Renal cortical epithelial cell (primary cell): ENCODE measurements at regions not wholly inside any gene's neighbourhood (a gene's known extent, or its start where the extent isn't known, plus 50 kb on each side); places are given as distances from the start of the nearest gene placed in this dataset.
"Not testable (repeated sequence)": the region's sequence is repeated elsewhere in the genome, so short reads cannot be mapped to it uniquely, and the experiment has no call there.

Experiments
- DNase-seq: peaks from one replicate; pipeline ENCODE4 v3.0.0-alpha.2; 2011; ENCODE audit warnings: low read depth

- DNase-seq: not testable (repeated sequence)
Observed at GRCh38 chr5:122209601-122210000, 80.3 kb downstream of the ZNF474 start.

- DNase-seq: no peak
Observed at GRCh38 chr5:122218778-122219177, 89.4 kb downstream of the ZNF474 start.

DNA sequence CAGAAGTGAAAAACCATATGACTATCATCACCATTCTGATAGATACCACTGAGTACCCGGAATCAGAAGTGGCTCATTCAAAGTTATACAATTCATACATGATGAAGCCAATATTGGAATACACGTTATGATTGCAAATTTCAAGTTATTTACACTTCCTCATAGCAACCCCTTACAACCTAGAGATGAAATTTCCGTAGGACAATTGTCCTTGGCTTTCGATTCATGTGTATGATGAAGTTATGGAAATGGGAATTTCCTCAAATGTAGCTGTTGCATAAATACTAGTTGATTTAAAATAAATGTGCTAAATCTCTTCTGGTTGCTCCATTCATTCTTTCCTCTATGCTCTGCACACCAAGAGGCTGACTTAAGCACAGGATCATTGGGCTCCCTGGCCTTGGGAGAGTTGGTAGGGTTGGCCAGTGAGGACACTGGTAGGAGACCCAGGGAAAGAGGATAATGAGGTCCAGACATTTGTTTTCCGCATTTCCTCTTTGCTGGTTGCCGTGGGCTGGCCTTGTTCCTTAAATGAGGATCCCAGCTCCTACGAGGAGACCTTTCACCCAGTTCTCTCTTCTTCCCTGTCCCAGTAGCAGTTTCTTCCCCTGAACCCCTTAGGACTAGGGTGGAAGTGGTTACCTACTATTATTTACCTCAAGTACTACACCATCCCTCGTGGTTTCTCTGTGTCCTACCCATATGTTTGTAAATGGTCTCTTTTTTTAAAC is 90.3 kb downstream of the ZNF474 start:
- DNase-seq: no peak

- DNase-seq: no peak
Observed at GRCh38 chr5:122220511-122220910, 91.2 kb downstream of the ZNF474 start.

GRCh38 chr5:122221857-122222256 is 90.2 kb upstream of the SNCAIP start:
- DNase-seq: no peak

GRCh38 chr5:122222580-122222979 is 89.5 kb upstream of the SNCAIP start:
- no peak for DNase-seq

GRCh38 chr5:122228728-122229392 is 83.2 kb upstream of the SNCAIP start:
- DNase-seq: no peak

- DNase-seq: no peak
Observed at GRCh38 chr5:122229551-122229950, 82.5 kb upstream of the SNCAIP start.

- DNase-seq: peak; percentile 1
Observed at GRCh38 chr5:122236270-122237040, 75.6 kb upstream of the SNCAIP start.

DNA sequence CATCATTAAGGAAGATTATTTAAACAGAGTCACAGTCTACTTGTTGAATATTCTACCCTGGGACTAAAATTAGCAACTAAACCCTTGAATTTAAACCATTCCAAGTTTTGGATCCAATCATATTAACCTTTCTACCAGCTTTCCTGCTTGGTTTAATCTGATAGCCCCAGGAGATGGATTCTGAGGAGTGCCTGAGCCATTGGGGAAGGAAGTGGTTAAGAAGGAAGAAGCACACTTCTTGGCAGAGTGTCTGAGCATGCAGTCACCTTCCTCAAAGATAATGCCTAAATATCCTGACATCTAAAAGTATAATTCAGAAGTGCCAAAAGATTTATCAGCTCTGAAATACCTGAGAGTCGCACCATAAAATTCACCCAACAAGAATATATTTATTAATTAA is 74.1 kb upstream of the SNCAIP start:
- DNase-seq: no peak

DNA sequence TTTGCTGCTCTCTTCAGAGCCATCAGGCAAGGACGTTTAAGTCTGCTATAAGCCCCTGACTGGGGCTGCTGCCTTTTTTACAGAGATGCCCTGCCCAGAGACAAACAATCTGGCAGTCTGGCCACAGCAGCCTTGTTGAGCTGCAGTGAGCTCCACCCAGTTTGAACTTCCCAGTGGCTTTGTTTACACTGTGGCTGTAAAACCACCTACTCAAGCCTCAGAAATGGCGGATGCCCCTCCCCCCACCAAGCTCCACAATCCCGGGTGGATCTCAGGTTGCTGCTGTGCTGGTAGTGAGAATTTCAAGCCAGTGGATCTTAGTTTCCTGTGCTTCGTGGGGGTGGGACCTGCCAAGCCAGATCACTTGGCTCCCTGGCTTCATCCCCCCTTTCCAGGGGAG is 59.7 kb upstream of the SNCAIP start:
- DNase-seq: no peak

DNA sequence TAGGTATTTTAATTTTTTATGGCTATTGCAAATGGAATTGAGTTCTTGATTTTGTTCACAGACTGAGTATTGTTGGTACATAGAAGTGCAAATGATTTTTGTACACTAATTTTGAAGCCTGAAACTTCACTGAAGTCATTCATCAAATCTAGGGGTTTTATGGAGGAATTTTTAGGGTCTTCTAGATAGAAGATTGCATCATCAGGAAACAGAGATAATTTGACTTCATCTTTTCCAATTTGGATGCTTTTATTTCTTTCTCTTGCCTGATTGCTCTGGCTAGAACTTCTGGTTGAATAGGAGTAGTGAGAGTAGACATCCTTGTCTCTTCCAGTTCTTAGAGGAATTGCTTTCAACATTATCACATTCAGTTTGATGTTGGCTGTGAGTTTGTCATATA is 58.2 kb upstream of the SNCAIP start:
- DNase-seq: no peak

DNA sequence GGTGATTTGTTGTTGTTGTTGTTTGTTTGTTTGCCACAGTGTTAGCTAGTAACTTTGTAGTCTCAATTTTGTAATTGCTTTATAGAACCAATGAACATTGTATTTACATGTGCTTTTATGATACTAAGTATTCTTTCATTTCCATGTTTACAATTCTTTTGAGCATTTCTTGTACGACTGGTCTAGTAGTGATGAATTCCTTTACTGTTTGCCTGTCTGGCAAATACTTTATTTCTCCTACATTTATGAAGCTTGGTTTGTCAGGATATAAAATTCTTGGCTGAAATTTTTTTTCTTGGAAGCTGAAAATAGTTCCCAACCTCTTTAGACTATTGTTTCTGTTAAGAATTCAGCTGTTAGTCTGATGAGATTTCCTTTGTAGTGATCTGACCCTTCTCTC is 55.6 kb upstream of the SNCAIP start:
- no peak for DNase-seq

DNA sequence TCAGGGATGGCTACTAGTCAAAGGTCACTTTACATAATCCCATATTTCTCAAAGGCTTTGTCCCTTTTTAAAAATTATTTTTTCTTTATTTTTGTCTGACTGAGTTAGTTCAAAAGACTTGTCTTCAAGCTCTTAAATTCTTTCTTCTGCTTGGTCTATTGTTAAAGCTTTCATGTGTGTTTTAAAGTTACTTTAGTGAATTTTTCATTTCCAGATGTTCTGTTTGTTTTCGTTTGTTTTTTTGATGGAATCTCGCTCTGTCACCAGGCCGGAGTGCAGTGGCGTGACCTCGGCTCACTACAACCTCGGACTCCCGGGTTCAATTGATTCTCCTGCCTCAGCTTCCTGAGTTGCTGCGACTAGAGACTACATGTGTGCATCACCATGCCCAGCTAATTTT is 55.0 kb upstream of the SNCAIP start:
- no peak for DNase-seq

GRCh38 chr5:122258241-122258640 is 53.8 kb upstream of the SNCAIP start:
- no peak for DNase-seq

DNA sequence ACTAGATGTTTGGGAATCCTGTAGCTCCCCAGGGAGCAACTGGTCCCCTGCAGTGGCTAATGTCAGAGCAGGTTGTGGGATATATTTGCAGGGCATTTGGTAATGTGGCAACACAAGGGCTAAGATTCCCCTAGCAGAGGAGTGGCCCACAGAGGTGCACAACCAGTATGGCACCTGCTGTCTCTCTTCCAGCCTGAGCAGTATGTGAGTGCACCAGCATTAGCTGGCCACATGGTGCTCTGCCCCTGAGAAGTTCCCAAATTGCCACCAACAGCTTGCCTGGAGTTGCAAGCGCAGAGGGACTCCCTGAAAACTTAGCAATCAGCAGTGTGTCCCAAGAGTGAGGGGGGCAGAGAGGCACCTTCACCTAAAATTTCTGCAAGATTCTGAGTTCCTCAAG is 53.2 kb upstream of the SNCAIP start:
- no peak for DNase-seq

DNA sequence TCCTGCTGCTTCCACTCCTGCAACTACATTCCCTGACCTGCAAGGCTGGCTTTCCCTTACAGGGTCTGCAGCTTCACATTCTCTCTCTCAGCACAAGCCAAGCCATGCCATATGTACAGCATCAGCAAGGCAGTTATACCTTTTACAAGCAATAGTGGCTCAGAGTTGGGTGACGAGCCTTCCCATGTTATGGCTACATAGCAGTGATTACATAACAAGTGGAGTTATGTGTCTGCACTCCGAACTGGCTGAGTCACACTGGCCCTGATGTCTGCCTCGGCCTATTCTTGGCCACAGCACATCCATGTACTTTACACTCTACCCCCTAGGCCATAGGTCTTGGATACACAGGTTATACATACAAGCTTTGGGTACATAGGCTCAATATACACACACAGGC is 52.0 kb upstream of the SNCAIP start:
- peak; percentile 39 for DNase-seq

DNA sequence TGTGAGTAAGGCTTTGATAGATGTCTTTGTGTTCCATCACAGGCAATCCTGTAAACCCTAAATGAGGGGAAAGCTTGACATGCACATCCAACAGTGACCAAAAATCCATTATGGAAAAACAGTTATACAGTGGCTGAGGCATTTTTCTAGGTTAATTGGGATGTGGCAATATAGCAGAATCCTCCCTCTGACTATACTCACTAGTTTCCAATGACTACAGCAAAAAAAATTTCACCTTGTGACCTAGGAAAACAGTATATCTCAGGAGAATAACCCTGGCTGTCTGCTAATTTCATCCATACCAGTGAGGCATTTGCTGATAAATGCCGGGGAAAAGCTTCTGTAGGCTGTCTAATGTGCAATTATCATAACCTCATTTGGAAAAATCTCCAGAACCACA is 49.9 kb upstream of the SNCAIP start:
- no peak for DNase-seq
